ENCODE measurements at regions not wholly inside any gene's neighbourhood (a gene's known extent, or its start where the extent isn't known, plus 50 kb on each side); places are given as distances from the start of the nearest gene placed in this dataset.

DNA sequence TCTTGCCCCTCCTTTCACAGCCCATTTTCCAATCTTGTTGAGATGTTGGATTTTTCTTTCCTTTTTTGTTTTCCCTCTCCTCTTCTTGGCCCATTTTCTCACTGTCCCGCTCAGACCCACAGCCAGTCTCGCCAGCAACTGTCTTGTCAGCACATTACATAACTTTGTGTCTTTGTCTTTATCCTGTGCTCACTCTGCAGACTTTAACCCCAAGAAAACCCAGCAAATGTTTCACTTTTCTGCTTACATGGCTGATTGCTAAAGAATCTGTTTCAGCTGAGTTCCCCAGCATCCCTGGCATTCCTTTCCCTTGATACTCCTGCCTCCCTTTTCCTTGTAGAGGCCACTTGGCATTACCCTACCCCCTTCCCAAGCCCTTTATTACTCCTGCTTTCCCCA, 74.6 kb downstream of the ZNF648 start:
- TF ChIP-seq, protein P1, sequence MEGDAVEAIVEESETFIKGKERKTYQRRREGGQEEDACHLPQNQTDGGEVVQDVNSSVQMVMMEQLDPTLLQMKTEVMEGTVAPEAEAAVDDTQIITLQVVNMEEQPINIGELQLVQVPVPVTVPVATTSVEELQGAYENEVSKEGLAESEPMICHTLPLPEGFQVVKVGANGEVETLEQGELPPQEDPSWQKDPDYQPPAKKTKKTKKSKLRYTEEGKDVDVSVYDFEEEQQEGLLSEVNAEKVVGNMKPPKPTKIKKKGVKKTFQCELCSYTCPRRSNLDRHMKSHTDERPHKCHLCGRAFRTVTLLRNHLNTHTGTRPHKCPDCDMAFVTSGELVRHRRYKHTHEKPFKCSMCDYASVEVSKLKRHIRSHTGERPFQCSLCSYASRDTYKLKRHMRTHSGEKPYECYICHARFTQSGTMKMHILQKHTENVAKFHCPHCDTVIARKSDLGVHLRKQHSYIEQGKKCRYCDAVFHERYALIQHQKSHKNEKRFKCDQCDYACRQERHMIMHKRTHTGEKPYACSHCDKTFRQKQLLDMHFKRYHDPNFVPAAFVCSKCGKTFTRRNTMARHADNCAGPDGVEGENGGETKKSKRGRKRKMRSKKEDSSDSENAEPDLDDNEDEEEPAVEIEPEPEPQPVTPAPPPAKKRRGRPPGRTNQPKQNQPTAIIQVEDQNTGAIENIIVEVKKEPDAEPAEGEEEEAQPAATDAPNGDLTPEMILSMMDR (conservative IDR thresholded peaks at IDR 0.05): no peak
- H2BK15ac ChIP-seq (ENCODE audit: low read depth, low read length): no peak overlapping the region

More for the DNA sequence above, 74.6 kb downstream of the ZNF648 start:
- Histone ChIP-seq H3K79me1 (ENCODE audit: insufficient read depth, low read depth, low read length, poor library complexity, severe bottlenecking) (no peaks in the 10 kb centered on the region), H3K4ac (ENCODE audit: low read depth, low read length) (no peak overlapping the region), H3K18ac (ENCODE audit: insufficient read length, low read depth, low read length) (no peak overlapping the region), H3K27ac (ENCODE audit: insufficient read length, low read depth, low read length) (no peak overlapping the region), H3K23ac (ENCODE audit: insufficient read length, low read depth, low read length) (no peak overlapping the region), H4K20me1 (ENCODE audit: control insufficient read depth, insufficient read depth, insufficient read length) (no peaks in the 10 kb centered on the region), H2BK120ac (ENCODE audit: low read depth, low read length, poor library complexity, severe bottlenecking) (no peak overlapping the region), H4K5ac (ENCODE audit: insufficient read length, low read depth, low read length) (no peak overlapping the region), H3K79me2 (ENCODE audit: insufficient read depth, low read length) (no peaks in the 10 kb centered on the region), H2AFZ (ENCODE audit: low read length) (peak overlapping the region; percentile 63), H2BK12ac (ENCODE audit: insufficient read length, low read depth, low read length) (no peak overlapping the region), H3K4me1 (ENCODE audit: insufficient read depth, low read length) (no peaks in the 10 kb centered on the region; the same call in 1 of the 2 replicates), H2BK5ac (ENCODE audit: insufficient read length, low read length) (no peak overlapping the region), H3K4me2 (ENCODE audit: insufficient read depth, insufficient read length, low read length) (no peak overlapping the region), H3K27me3 (ENCODE audit: insufficient read depth, low read length) (0 out of 2 replicates have a peak, but pooled peaks cover 1% of the 10 kb centered on the region), H2BK20ac (ENCODE audit: low read depth, low read length, poor library complexity, severe bottlenecking) (no peak overlapping the region), H3K14ac (ENCODE audit: insufficient read depth, low read length) (no peak overlapping the region), H4K91ac (ENCODE audit: insufficient read length, low read depth, low read length) (no peak overlapping the region), H3K56ac (ENCODE audit: insufficient read length, low read depth, low read length) (no peak overlapping the region), H2AK5ac (ENCODE audit: insufficient read length, low read length) (no peak overlapping the region), H4K8ac (replicated peaks; ENCODE audit: insufficient read length, low read depth, low read length) (no peak overlapping the region), H3K23me2 (ENCODE audit: insufficient read length, low read depth, low read length, poor library complexity, severe bottlenecking) (no peaks in the 10 kb centered on the region), H3T11ph (ENCODE audit: low read length) (no peak overlapping the region), H3K9ac (ENCODE audit: extremely low read depth, insufficient read length, low read length) (no peak overlapping the region), H3K9me3 (ENCODE audit: control insufficient read depth, low read depth, low read length) (no peaks in the 10 kb centered on the region)
- H3K4me1 Mint-ChIP-seq: peaks cover 18 to 22% of the 10 kb centered on the region in 2 experiments
- no peaks in the 10 kb centered on the region; the same call in 1 of the 2 replicates for H3K27me3 Mint-ChIP-seq (ENCODE audit: low read depth)
- H3K4me3 Mint-ChIP-seq: no peak overlapping the region
- no peaks in the 10 kb centered on the region for H3K9me3 Mint-ChIP-seq
- DNase-seq: no peak
- H3K36me3 Mint-ChIP-seq (ENCODE audit: insufficient read depth in 1 of 3, low read depth in 3 of 3): no peaks in the 10 kb centered on the region
- H3K27ac Mint-ChIP-seq: peak overlapping the region in 2 of 3 experiments; percentile 4 to 16; a peak in 2 of 7 replicates
- no CpG with 5 or more reads among the region's 2 CpGs for WGBS (ENCODE audit: extremely low coverage, insufficient read length, low lambda C conversion rate)
